GM23248 (cell line): ENCODE measurements at regions not wholly inside any gene's neighbourhood (a gene's known extent, or its start where the extent isn't known, plus 50 kb on each side); places are given as distances from the start of the nearest gene placed in this dataset.

Experiments used
- DNase-seq: peaks from one replicate; pipeline ENCODE4 v3.0.0-alpha.2; 2015
- H2AFZ ChIP-seq: fragments of 200-600 bp; sonication (generic); 2 replicates; pipeline ENCODE4 v1.6.1; 2016; ENCODE audit warnings: antibody characterized with exemption
- H3F3A ChIP-seq: fragments of 200-600 bp; sonication (generic); 2 replicates; pipeline ENCODE4 v1.6.1; 2016; ENCODE audit warnings: mild to moderate bottlenecking, antibody characterized with exemption, mixed run types; ENCODE audit not compliant: insufficient read depth
- H3K27ac ChIP-seq: fragments of 200-600 bp; sonication (generic); 2 replicates; pipeline ENCODE4 v1.5.1; 2016; ENCODE audit warnings: mild to moderate bottlenecking
- H3K27me3 ChIP-seq: fragments of 200-600 bp; sonication (generic); replicated peaks from 2 replicates; pipeline ENCODE4 v1.6.1; 2016; ENCODE audit warnings: mild to moderate bottlenecking; ENCODE audit not compliant: insufficient read depth
- H3K36me3 ChIP-seq: fragments of 200-600 bp; sonication (generic); 2 replicates; pipeline ENCODE4 v1.6.1; 2016; ENCODE audit warnings: low read depth, mild to moderate bottlenecking
- H3K4me1 ChIP-seq: fragments of 200-600 bp; sonication (generic); 2 replicates; pipeline ENCODE4 v1.6.1; 2016; ENCODE audit warnings: mild to moderate bottlenecking; ENCODE audit not compliant: insufficient read depth
- H3K4me2 ChIP-seq: fragments of 200-600 bp; sonication (generic); one replicate; pipeline ENCODE4 v1.6.1; 2016; ENCODE audit warnings: mild to moderate bottlenecking; ENCODE audit not compliant: unreplicated experiment
- H3K4me3 ChIP-seq: fragments of 200-600 bp; sonication (generic); 2 replicates; pipeline ENCODE4 v1.5.1; 2016; ENCODE audit warnings: mild to moderate bottlenecking
- H3K79me2 ChIP-seq: fragments of 200-600 bp; sonication (generic); 2 replicates; pipeline ENCODE4 v1.6.1; 2016; ENCODE audit warnings: mild to moderate bottlenecking; ENCODE audit not compliant: insufficient read depth
- H3K9ac ChIP-seq: fragments of 200-600 bp; sonication (generic); 2 replicates; pipeline ENCODE4 v1.6.1; 2016; ENCODE audit warnings: mild to moderate bottlenecking
- H3K9me2 ChIP-seq: fragments of 200-600 bp; sonication (generic); 2 replicates; pipeline ENCODE4 v1.6.1; 2016; ENCODE audit warnings: mixed run types, mild to moderate bottlenecking, moderate library complexity; ENCODE audit not compliant: insufficient read depth
- H3K9me3 ChIP-seq: fragments of 200-600 bp; sonication (generic); one replicate; pipeline ENCODE4 v1.6.1; 2017; ENCODE audit warnings: low read depth
- H4K20me1 ChIP-seq: fragments of 200-600 bp; sonication (generic); 2 replicates; pipeline ENCODE4 v1.6.0; 2016; ENCODE audit not compliant: insufficient read depth
- EZH2 ChIP-seq: fragments of 200-600 bp; sonication (generic); IDR thresholded peaks from 2 replicates; pipeline ENCODE4 v1.6.1; 2018; ENCODE audit warnings: antibody characterized with exemption, mild to moderate bottlenecking; ENCODE audit not compliant: insufficient read depth, poor library complexity, severe bottlenecking
- EZH2phosphoT487 ChIP-seq: fragments of 200-600 bp; sonication (generic); IDR thresholded peaks from 2 replicates; pipeline ENCODE4 v1.6.1; 2018; ENCODE audit warnings: antibody characterized with exemption, moderate library complexity, mild to moderate bottlenecking, low read depth; ENCODE audit not compliant: insufficient read depth
- WGBS, 2 experiments: methylation state at CpG; one replicate each; pipeline ENCODE4 v1.1.6; 2015 to 2017; ENCODE audit warnings: low lambda C conversion rate in 2 of 2, low coverage in 1 of 2; ENCODE audit errors: missing lambda C conversion rate in 2 of 2; 5-methylcytosine and 5-hydroxymethylcytosine counted together
- in situ Hi-C: fragments of 300-500 bp; cut with MboI; formaldehyde crosslinking; loops from 2 replicates; pipeline ENCODE4 v1.15.0; 2020

DNA sequence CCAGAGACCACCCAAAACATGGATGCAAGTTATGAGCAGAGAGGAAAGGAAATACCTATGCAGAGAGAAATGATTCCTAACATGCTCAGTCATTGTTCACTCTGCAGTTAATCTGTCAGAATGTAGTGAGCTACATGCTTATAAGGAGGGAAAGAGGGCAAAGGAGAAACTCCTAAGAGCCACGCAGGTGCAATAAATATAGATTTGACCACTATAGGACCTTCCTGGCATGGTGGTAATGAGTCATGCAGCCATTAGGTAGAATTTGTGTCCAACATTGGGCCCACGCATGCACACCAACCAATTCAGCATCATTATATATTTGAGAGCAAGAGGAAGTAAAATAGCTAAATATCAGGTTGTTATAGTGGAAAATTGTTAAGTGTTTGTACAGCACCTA lies 699.9 kb downstream of the DSC3 start:
- no peaks in the 10 kb centered on the region for H3K9me3 ChIP-seq
- no peak for DNase-seq
- H3K36me3 ChIP-seq: no peaks in the 10 kb centered on the region
- in situ Hi-C loops: no loop called here
- H3K79me2 ChIP-seq: no peaks in the 10 kb centered on the region
- no peaks in the 10 kb centered on the region for H4K20me1 ChIP-seq
- H3K4me1 ChIP-seq: no peaks in the 10 kb centered on the region
- no peak overlapping the region for H2AFZ ChIP-seq
- TF ChIP-seq EZH2: no peak
- no peak for TF ChIP-seq EZH2phosphoT487
- H3K27me3 ChIP-seq: no peaks in the 10 kb centered on the region
- H3K9me2 ChIP-seq: no peaks in the 10 kb centered on the region
- no peaks in the 10 kb centered on the region for H3F3A ChIP-seq
- 0% methylated on average over 2 of the region's 2 CpGs for WGBS, 2 experiments
- H3K4me3 ChIP-seq: no peak overlapping the region
- no peak overlapping the region for H3K4me2 ChIP-seq
- H3K9ac ChIP-seq: no peak overlapping the region
- no peak overlapping the region for H3K27ac ChIP-seq

DNA sequence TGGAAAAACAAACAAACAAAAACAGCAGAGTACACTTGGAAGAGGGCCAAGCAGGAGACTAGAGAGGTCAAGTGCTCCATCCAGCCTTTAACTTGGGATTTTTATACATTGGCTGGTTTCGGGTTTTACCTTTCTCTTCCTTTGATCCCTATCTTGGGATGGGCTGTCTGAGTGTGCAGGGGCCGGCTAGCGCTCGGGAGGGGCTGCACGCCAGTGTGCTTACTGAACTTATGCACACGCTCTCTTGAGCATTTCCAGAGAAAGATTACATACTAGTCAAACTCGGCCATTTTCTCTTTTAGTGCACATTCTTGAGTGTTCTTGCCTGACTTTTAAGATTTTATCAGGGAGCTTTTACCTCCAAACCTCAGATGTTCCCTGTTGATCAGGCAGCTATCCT lies 707.8 kb downstream of the DSC3 start:
- no peaks in the 10 kb centered on the region for H3K27me3 ChIP-seq
- TF ChIP-seq EZH2phosphoT487 (no peak), EZH2 (no peak)
- H3K36me3 ChIP-seq: no peaks in the 10 kb centered on the region
- no peak overlapping the region for H2AFZ ChIP-seq
- no peaks in the 10 kb centered on the region for H3F3A ChIP-seq
- no peaks in the 10 kb centered on the region for H3K79me2 ChIP-seq
- WGBS, 2 experiments: 33 to 49% methylated on average over 7 of the region's 7 CpGs
- H3K9me3 ChIP-seq: no peaks in the 10 kb centered on the region
- no peaks in the 10 kb centered on the region for H3K9me2 ChIP-seq
- no peaks in the 10 kb centered on the region for H3K4me1 ChIP-seq
- no peaks in the 10 kb centered on the region for H4K20me1 ChIP-seq
- H3K27ac ChIP-seq: no peak overlapping the region
- no peak for DNase-seq
- in situ Hi-C loops: no loop called here
- H3K4me3 ChIP-seq: no peak overlapping the region
- H3K9ac ChIP-seq: no peak overlapping the region
- H3K4me2 ChIP-seq: no peak overlapping the region

- no peaks in the 10 kb centered on the region for H3K79me2 ChIP-seq
- no peaks in the 10 kb centered on the region for H3K4me1 ChIP-seq
- 25 to 29% methylated on average over 4 of the region's 4 CpGs for WGBS, 2 experiments
- no peaks in the 10 kb centered on the region for H3F3A ChIP-seq
- no peak overlapping the region for H3K4me2 ChIP-seq
- H3K4me3 ChIP-seq: no peak overlapping the region
- no peak overlapping the region for H2AFZ ChIP-seq
- H3K9me3 ChIP-seq: no peaks in the 10 kb centered on the region
- no peak overlapping the region for H3K27ac ChIP-seq
- no peaks in the 10 kb centered on the region for H3K36me3 ChIP-seq
- H3K9ac ChIP-seq: no peak overlapping the region
- no peaks in the 10 kb centered on the region for H3K27me3 ChIP-seq
- DNase-seq: no peak
- no peak for TF ChIP-seq EZH2
- no peak for TF ChIP-seq EZH2phosphoT487
- in situ Hi-C loops: no loop called here
- no peaks in the 10 kb centered on the region for H4K20me1 ChIP-seq
- no peaks in the 10 kb centered on the region for H3K9me2 ChIP-seq
Measured at GRCh38 chr18:30333310-30333709, 709.2 kb downstream of the DSC3 start.

DNA sequence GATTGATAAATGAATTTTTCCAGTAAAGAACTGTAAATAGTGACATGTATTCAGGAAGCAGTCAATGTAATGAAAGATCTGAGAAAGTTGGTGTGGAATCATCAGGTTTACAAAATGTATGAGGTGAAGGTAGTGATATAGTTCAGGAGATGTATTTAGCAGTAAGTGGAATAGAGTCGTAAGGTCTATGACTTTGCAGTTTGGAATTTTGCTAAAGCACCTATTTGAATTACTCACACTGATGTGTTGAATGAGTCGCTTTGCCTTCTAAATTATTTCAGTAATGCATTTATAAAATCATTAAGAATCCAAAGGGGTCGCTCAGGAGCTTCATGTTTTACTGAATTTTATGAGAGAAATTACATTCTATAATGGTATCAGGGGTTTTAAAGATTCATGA lies 713.7 kb downstream of the DSC3 start:
- no peaks in the 10 kb centered on the region for H3K9me2 ChIP-seq
- no peak overlapping the region for H2AFZ ChIP-seq
- H3K36me3 ChIP-seq: no peaks in the 10 kb centered on the region
- no peaks in the 10 kb centered on the region for H3K27me3 ChIP-seq
- no peak overlapping the region for H3K4me3 ChIP-seq
- no peak for DNase-seq
- TF ChIP-seq EZH2phosphoT487 (no peak), EZH2 (no peak)
- no peaks in the 10 kb centered on the region for H4K20me1 ChIP-seq
- in situ Hi-C loops: no loop called here
- 28 to 32% methylated on average over 3 of the region's 3 CpGs for WGBS, 2 experiments
- no peaks in the 10 kb centered on the region for H3K4me1 ChIP-seq
- no peaks in the 10 kb centered on the region for H3F3A ChIP-seq
- no peak overlapping the region for H3K27ac ChIP-seq
- H3K9me3 ChIP-seq: no peaks in the 10 kb centered on the region
- H3K9ac ChIP-seq: no peak overlapping the region
- H3K79me2 ChIP-seq: no peaks in the 10 kb centered on the region
- H3K4me2 ChIP-seq: no peak overlapping the region

- H3K4me1 ChIP-seq: no peaks in the 10 kb centered on the region
- no peaks in the 10 kb centered on the region for H4K20me1 ChIP-seq
- no peaks in the 10 kb centered on the region for H3K36me3 ChIP-seq
- H3K79me2 ChIP-seq: no peaks in the 10 kb centered on the region
- no peak for DNase-seq
- no peak overlapping the region for H2AFZ ChIP-seq
- no peak overlapping the region for H3K4me3 ChIP-seq
- no peaks in the 10 kb centered on the region for H3K9me2 ChIP-seq
- no peak overlapping the region for H3K4me2 ChIP-seq
- H3K9me3 ChIP-seq: no peaks in the 10 kb centered on the region
- 0 out of 2 replicates have a peak, but pooled peaks cover 5% of the 10 kb centered on the region for H3K27me3 ChIP-seq
- H3K9ac ChIP-seq: no peak overlapping the region
- TF ChIP-seq EZH2phosphoT487: no peak
- no peak for TF ChIP-seq EZH2
- H3K27ac ChIP-seq: no peak overlapping the region
- in situ Hi-C loops: no loop called here
- H3F3A ChIP-seq: no peaks in the 10 kb centered on the region
Measured at GRCh38 chr18:30302181-30302580, 740.4 kb downstream of the DSC3 start.
